Kidney (tissue), 10 donors: ENCODE measurements at regions not wholly inside any gene's neighbourhood (a gene's known extent, or its start where the extent isn't known, plus 50 kb on each side); places are given as distances from the start of the nearest gene placed in this dataset.
A peak's percentile ranks its signal among the peaks of the same experiment; 100 is the strongest.
"Not testable (repeated sequence)": the region's sequence is repeated elsewhere in the genome, so short reads cannot be mapped to it uniquely, and the experiment has no call there.

Experiments
- DNase-seq, 5 donors: peaks; one replicate each; pipeline ENCODE4 v3.0.0-alpha.2; 2013 to 2020
- FAIRE-seq: peaks from 2 replicates; lab custom pipeline; 2012; peaks lifted over from hg19 to GRCh38; lab: Jason Lieb, UNC
- H3K27ac ChIP-seq, 2 donors: one replicate each; pipeline ENCODE4 v1.7.0; 2013; ENCODE audit warnings: low read depth in 2 of 2, low read length in 2 of 2, inconsistent platforms in 1 of 2
- H3K27me3 ChIP-seq: one replicate; pipeline ENCODE4 v1.7.1; 2013; ENCODE audit warnings: low read length, inconsistent platforms; ENCODE audit not compliant: control insufficient read depth, insufficient read depth
- H3K36me3 ChIP-seq, 3 donors: one replicate each; pipeline versions ENCODE4 v1.7.0 to v1.7.1; 2013; ENCODE audit warnings: low read length in 3 of 3, control low read depth in 1 of 3, inconsistent platforms in 1 of 3; ENCODE audit not compliant: insufficient read depth in 3 of 3, control insufficient read depth in 2 of 3
- H3K4me1 ChIP-seq, 3 donors: one replicate each; pipeline versions ENCODE4 v1.7.0 to v1.7.1; 2013; ENCODE audit warnings: low read length in 3 of 3, inconsistent platforms in 1 of 3, low read depth in 1 of 3; ENCODE audit not compliant: control insufficient read depth in 2 of 3, insufficient read depth in 2 of 3
- H3K4me3 ChIP-seq, 3 donors: one replicate each; pipeline versions ENCODE4 v1.7.0 to v1.8.1; 2013; ENCODE audit warnings: low read length in 3 of 3, control low read depth in 1 of 3, inconsistent platforms in 1 of 3
- H3K9ac ChIP-seq, 3 donors: one replicate each; pipeline versions ENCODE4 v1.7.0 to v1.7.1; 2013; ENCODE audit warnings: low read length in 3 of 3, control low read depth in 1 of 3, inconsistent platforms in 1 of 3
- H3K9me3 ChIP-seq, 3 donors: one replicate each; pipeline versions ENCODE4 v1.7.0 to v1.7.1; 2013; ENCODE audit warnings: low read length in 3 of 3, control low read depth in 1 of 3, inconsistent platforms in 1 of 3; ENCODE audit not compliant: control insufficient read depth in 2 of 3, insufficient read depth in 1 of 3
- intact Hi-C: fragments of 100-400 bp; cut with DNase I; formaldehyde crosslinking; loops from one replicate; pipeline ENCODE4 v1.11.1; 2022
- donor health status: control.
- donor health status: control.
- donor health status: DM: yes; HTN: yes; CAD: no.
- donor health status: Normal renal cell carcinoma (clear cell type).

DNA sequence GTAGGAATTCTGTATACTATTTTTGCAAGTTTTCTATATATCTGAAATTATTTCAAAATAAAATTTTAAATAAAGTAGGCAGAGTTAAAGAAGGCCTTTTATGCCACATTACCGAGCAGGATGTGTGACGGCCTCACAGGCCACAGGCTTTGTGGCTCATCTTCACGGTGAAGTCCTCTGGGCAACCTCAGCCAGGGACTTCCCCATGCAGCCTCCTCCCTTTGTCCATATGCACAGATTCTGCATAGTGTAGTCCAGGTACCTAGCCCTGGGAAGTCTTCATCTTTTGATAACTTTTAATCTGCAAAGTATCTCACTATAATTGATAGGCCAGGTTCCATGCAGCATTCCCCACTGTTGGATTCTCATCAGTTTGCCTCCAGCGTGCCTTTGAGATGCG, 62.8 kb downstream of the ARHGAP11B start:
- H3K4me3 ChIP-seq, H3K4me1 ChIP-seq, H3K9me3 ChIP-seq, H3K27me3 ChIP-seq, intact Hi-C loops, FAIRE-seq, H3K27ac ChIP-seq, H3K36me3 ChIP-seq, DNase-seq, H3K9ac ChIP-seq: not testable (repeated sequence)

DNA sequence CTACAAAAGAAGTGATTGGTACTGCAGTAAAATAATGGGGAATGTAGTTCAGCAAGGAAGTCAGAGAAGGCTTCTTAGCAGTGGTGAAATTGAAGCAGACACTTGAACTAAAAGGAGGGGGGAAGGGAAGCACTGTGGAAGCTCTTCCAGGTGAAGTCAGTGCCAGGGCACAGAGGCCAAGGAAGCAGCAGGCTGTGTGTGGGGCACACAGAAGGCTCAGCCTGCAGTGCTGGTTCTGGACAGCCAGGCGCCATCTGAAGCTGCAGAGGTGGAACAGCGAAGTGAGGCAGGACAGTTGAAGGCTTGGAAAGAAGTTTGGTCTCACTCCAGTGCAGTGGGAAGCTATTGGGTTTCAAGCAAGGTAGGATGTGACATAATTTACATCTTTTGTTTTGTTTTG, 64.2 kb downstream of the ARHGAP11B start:
- H3K9me3 ChIP-seq, H3K27me3 ChIP-seq, FAIRE-seq, H3K36me3 ChIP-seq, intact Hi-C loops, H3K9ac ChIP-seq, H3K4me1 ChIP-seq, H3K4me3 ChIP-seq, H3K27ac ChIP-seq: not testable (repeated sequence)
- DNase-seq = peak in 3 of 5 donors; percentile 18 to 44 (median 19)

DNA sequence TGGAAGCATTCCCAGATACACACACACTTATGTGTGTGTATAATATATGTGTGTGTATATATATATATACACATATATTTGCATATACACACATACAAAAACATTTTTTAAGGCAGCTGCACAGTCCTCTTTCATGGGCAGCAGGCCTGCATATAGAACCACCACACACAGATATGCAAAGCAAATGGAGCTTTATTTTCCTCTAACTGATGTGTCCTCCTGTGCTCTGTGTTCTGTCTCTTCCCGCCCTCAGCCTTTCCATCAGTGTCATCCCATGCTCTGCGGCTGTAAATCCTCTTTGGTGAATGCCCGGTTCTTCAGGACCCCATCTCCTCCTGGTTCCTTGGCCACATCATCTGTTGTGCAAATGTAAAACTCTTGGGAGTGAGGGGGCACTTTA, 69.9 kb downstream of the ARHGAP11B start:
- H3K4me1 ChIP-seq, intact Hi-C loops, H3K36me3 ChIP-seq, H3K27ac ChIP-seq, H3K4me3 ChIP-seq, H3K9me3 ChIP-seq, H3K27me3 ChIP-seq, FAIRE-seq, DNase-seq, H3K9ac ChIP-seq: not testable (repeated sequence)

DNA sequence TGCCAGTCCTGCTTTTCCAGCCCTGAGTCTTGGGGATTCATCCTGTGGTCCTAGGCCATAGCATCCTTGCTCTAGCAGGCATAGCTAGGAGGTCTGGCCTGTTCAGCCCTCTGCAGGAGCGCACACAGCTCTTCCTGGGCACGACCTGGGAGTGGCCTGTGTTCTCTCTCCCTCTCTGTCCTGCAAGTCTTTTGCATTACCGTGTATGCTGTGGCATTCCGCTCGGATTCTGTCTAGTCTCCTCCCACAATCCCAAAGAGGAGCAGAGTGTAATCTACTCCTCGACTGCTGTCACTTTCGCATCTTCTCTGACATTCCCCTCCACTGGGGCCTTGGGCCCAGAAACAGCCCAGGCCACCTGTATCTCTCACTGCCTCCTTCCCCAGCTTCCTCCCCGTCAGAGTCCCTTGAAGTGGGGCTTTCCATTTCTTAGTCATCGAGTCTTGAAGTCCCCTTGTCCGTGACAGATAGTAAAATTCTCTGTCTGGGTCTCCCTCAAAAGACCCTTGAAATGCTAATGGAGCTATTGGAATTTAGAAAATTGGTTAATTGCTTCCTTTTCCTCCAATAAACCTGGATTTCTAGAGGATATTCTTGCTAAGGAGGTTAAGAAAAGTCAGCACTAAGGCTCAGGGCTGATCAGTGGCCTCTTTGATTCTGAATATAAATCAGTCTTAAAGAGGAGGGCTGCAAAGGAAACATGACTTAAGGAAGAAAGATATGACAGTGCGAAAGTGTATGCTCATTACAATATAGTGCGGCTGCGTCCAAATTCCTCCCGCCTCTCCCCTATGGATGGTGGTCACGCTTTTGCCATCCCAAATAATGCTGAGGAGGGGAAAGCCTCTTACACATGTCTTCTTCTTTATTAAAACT, 70.7 kb downstream of the ARHGAP11B start:
- H3K27me3 ChIP-seq, H3K36me3 ChIP-seq, H3K27ac ChIP-seq, FAIRE-seq, H3K4me3 ChIP-seq, H3K9me3 ChIP-seq, intact Hi-C loops, H3K4me1 ChIP-seq, H3K9ac ChIP-seq: not testable (repeated sequence)
- peak in 1 of 5 donors; percentile 4 for DNase-seq

DNA sequence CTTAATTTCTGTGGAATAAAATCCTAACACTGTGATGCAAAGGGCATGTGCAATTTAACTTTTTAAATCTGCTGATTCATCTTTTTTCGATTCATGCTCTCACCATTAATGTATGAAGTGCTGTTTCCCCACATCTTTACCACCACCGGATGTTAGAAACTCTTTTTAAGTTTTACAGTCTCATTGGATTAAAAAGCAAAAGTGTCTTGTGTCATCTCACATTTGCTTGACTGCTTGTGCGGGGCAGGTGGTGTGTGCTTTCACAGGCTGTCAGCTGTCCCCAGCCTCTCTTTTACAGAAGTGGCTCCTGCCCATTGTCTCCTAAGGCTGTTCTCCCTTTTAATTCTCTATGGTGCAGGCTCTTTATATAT, 71.4 kb downstream of the ARHGAP11B start:
- intact Hi-C loops, H3K36me3 ChIP-seq, DNase-seq, H3K9ac ChIP-seq, H3K4me3 ChIP-seq, H3K27ac ChIP-seq, H3K9me3 ChIP-seq, FAIRE-seq, H3K4me1 ChIP-seq, H3K27me3 ChIP-seq: not testable (repeated sequence)

DNA sequence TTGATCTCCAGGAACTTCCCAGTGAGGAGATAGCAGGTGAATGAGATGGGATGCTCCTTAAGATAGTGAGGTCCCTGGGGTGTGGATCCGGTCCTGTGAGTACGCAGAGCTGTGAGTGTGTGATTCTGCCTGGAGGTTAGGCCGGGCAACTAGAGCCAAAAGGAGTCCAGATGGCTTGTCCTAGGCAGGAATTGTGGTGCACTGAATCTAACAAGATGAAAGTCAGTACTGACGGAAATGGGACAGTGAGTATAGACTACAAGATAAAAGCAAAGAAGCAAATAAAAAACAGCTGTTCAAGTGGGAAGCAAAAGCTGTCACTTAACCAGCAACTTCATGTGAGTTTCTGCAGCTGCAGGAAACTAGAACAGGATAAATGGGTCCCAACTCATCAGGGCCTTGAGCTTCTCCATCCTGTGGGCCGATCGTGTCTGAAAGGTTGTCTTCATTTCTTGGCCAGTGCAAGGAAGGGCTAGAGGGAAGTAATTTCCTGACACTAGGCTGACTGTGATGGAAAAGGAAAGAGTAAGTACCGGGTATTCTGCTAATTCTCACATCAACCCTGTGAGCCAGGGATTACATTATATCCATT, 74.2 kb downstream of the ARHGAP11B start:
- intact Hi-C loops, H3K4me1 ChIP-seq, H3K4me3 ChIP-seq, H3K27me3 ChIP-seq, H3K36me3 ChIP-seq, DNase-seq, H3K27ac ChIP-seq, FAIRE-seq, H3K9me3 ChIP-seq, H3K9ac ChIP-seq: not testable (repeated sequence)

DNA sequence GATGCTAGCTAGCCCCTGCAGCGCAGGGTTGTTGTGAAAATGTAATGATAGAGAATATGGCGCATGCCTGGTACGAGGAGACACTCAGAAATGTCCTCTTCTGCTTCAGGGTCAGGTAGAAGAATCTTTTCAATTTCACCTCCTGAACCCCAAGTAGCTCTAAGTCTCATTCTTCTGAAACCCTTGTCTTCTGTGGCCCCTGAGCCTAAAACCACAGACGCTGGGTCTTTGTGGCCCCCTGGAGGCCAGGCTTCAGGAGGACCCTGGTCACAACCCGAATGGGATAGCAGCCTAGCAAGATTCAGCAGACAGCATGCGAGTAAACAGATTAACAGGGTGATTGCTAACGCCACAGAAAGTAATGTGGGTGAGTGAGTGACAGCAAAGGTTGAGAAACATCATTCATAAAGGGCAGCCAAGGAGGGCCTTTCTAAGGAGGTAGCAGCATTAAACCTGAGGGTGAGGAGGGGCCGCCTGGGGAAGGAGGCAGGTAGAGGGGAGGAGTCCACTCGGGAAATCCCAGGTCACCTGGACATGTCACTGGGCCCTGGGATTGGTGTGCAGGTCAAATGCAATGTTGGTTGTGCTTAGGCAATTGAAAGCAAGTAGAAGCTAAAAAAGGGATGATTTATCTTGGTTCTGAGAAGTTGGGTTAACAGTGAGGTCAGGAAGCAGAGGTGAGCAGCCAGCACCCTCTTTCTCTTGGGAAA, 82.2 kb downstream of the ARHGAP11B start:
- intact Hi-C loops, H3K9ac ChIP-seq, H3K36me3 ChIP-seq, H3K9me3 ChIP-seq, H3K4me1 ChIP-seq, H3K27ac ChIP-seq, H3K27me3 ChIP-seq, H3K4me3 ChIP-seq, FAIRE-seq, DNase-seq: not testable (repeated sequence)

DNA sequence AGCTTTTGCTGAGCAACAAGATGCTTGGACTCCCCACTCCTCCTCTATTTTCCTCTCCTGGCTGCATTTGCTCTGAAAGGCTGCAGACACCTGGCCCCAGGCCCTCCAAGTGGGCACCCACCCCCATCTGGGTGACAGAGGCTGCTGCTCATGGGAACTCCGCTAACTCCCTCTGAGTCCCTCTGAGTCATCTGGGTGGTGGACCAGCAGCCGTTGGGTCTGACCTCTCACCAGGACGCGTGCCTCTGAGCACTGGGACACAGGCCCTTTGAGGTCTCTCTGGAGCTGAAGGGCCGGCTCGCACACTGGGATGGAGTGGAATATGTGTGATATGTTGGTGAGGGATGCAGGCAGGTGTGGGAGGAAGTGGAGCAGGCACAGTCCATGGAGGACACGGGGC, 82.9 kb downstream of the ARHGAP11B start:
- H3K9ac ChIP-seq, H3K9me3 ChIP-seq, DNase-seq, H3K27me3 ChIP-seq, H3K4me1 ChIP-seq, H3K27ac ChIP-seq, FAIRE-seq, intact Hi-C loops, H3K36me3 ChIP-seq, H3K4me3 ChIP-seq: not testable (repeated sequence)
